ENCODE measurements at regions not wholly inside any gene's neighbourhood (a gene's known extent, or its start where the extent isn't known, plus 50 kb on each side); places are given as distances from the start of the nearest gene placed in this dataset.

DNA sequence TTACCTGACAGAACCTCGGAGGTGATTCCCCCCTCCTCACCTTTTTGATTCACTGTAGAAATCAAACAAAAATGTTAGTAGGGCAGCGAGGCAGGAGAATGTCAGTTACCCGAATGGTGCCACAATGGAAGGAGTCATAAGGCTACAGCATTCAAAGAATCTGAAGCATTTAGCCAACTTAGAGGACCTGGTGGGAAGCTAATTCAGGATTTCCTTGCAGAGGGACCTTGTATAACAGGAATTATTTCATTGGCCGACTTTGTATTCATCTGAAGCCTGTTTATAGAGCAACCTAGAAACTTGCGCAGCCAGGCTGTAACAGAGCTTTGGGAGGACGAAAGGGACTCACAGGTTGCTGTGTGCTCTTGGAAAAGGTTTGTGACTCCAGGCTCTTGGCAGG, 129.1 kb upstream of the MMADHC start:
- Histone ChIP-seq H3K36me3 (ENCODE audit: control insufficient read depth, insufficient read depth, low read length) (no peaks in the 10 kb centered on the region), H3K27me3 (ENCODE audit: control insufficient read depth, insufficient read depth, low read length) (no peaks in the 10 kb centered on the region), H3K4me3 (ENCODE audit: low read depth, low read length) (no peak overlapping the region)
- DNase-seq (ENCODE audit: low read depth) (no peak), FAIRE-seq (no peak)
- TF ChIP-seq, protein P1, sequence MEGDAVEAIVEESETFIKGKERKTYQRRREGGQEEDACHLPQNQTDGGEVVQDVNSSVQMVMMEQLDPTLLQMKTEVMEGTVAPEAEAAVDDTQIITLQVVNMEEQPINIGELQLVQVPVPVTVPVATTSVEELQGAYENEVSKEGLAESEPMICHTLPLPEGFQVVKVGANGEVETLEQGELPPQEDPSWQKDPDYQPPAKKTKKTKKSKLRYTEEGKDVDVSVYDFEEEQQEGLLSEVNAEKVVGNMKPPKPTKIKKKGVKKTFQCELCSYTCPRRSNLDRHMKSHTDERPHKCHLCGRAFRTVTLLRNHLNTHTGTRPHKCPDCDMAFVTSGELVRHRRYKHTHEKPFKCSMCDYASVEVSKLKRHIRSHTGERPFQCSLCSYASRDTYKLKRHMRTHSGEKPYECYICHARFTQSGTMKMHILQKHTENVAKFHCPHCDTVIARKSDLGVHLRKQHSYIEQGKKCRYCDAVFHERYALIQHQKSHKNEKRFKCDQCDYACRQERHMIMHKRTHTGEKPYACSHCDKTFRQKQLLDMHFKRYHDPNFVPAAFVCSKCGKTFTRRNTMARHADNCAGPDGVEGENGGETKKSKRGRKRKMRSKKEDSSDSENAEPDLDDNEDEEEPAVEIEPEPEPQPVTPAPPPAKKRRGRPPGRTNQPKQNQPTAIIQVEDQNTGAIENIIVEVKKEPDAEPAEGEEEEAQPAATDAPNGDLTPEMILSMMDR (IDR thresholded peaks at IDR 0.05; ENCODE audit: insufficient read depth, low read length, severe bottlenecking) = no peak

DNA sequence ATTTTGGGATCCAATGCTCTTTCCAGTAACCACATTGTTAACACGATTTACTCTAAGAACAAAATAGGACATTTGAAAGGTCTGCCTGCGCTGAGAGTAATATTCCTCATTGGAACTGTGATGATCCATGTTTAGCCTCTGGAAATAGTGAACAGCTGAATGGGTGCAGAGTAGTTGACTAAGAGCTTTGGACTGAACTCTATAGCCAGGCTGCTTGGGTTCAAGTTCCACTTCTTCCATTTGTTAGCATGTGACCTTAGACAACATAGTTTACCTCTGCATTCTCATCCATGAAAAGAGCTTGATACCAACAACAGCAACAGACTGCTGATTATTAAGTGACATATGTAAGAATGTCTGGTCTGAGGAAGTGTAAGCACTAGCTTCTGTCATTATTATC, 128.3 kb upstream of the MMADHC start:
- FAIRE-seq = no peak
- H3K36me3 ChIP-seq (ENCODE audit: control insufficient read depth, insufficient read depth, low read length) = no peaks in the 10 kb centered on the region

DNA sequence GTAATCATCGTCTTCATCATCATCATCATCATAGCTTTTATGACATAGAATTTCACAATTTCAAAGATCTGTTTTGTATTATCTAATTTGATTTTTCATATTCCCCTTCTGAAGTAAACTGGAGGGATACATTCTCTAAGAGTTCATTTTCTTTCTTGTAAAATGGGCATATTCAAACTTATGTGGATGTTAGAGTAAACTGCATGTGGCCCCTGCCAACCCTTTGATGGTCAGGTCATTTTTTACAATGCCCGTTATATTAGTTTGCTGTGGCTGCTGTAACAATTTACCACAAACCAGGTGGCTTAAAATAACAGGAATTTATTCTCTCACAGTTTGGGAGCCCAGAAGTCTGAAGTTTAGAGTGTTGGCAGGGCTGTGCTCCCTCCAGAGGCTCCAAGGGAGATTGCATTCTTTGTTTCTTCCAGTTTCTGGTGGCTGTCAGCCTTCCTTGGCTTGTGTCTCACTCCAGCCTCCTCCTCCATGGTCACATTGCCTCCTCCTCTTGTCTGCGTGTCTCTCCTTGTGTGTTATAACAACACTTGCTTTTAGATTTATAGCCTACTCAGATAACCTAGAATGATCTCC, 127.5 kb upstream of the MMADHC start:
- no peaks in the 10 kb centered on the region for H3K36me3 ChIP-seq (ENCODE audit: control insufficient read depth, insufficient read depth, low read length)
- no peak for FAIRE-seq
- TF ChIP-seq, protein P1 (IDR thresholded peaks at IDR 0.05; ENCODE audit: insufficient read depth, low read length, severe bottlenecking) = peak; percentile 74
- no peaks in the 10 kb centered on the region for H3K27me3 ChIP-seq (ENCODE audit: control insufficient read depth, insufficient read depth, low read length)
- H3K4me3 ChIP-seq (ENCODE audit: low read depth, low read length) = no peak overlapping the region
- DNase-seq (ENCODE audit: low read depth) = peak; percentile 44

More for the DNA sequence above, 128.3 kb upstream of the MMADHC start:
- Histone ChIP-seq H3K4me3 (ENCODE audit: low read depth, low read length) (no peak overlapping the region), H3K27me3 (ENCODE audit: control insufficient read depth, insufficient read depth, low read length) (no peaks in the 10 kb centered on the region)
- TF ChIP-seq, protein P1 (IDR thresholded peaks at IDR 0.05; ENCODE audit: insufficient read depth, low read length, severe bottlenecking) = no peak
- no peak for DNase-seq (ENCODE audit: low read depth)

DNA sequence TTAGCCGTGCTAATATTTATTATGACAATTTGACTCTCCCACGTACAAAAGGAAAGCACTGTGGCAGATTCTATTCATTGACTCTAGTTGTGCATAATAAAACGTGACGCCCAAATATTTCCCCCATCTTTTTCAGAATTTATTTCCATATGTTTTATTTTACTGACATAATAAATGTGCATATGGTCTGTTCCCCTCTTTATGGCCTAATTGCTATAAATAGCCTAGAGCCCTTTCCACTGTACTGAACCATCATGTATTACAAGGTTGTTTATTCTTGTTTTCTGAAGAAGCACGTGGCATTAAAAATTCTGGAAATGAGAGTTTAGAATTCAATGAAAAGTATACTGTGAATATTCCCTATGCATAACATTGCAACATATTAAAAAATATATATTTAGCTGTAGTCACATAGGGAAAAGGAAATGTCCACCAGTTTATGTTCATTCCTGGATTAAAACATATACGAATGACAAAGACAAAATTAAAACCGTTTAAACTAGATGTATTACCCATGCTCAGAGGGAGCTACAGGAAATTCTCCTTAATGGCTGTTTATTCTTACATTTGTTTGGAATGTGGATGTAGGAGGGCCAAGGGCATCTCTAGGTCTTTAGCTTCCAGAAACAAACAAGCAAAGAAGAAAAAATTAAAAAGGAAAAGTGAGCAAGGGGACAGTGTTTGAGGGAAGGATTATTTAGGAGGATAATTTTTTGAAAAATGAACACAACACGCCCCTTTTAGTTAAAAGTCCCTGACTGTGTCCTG, 122.1 kb upstream of the MMADHC start:
- no peak for FAIRE-seq
- H3K36me3 ChIP-seq (ENCODE audit: control insufficient read depth, insufficient read depth, low read length) = no peaks in the 10 kb centered on the region

DNA sequence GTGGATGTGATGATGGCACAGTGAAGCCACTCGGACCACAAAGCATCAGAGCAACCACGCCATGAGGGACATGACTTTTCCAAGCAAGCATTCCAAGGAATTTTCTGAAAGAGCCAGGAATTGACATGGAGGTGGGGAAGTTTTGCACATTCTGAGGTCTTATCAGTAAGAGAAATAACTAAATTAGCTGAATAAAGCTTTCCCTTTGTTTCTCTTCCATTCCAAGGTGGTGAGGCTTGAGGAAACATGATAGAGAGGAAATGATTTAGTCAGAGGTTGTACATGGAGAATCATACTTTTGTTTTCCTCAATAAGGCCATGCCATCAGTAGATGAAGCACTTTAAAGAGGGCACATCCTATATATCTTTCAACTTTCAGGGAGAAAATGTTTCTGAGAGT, 115.7 kb upstream of the MMADHC start:
- FAIRE-seq = no peak
- TF ChIP-seq, protein P1 (IDR thresholded peaks at IDR 0.05; ENCODE audit: insufficient read depth, low read length, severe bottlenecking) = no peak

More for the DNA sequence above, 122.1 kb upstream of the MMADHC start:
- TF ChIP-seq, protein P1 (IDR thresholded peaks at IDR 0.05; ENCODE audit: insufficient read depth, low read length, severe bottlenecking) = no peak
- Histone ChIP-seq H3K27me3 (ENCODE audit: control insufficient read depth, insufficient read depth, low read length) (peaks cover 1% of the 10 kb centered on the region), H3K4me3 (ENCODE audit: low read depth, low read length) (no peak overlapping the region)
- no peak for DNase-seq (ENCODE audit: low read depth)

More for the DNA sequence above, 115.7 kb upstream of the MMADHC start:
- no peaks in the 10 kb centered on the region for H3K36me3 ChIP-seq (ENCODE audit: control insufficient read depth, insufficient read depth, low read length)
- H3K4me3 ChIP-seq (ENCODE audit: low read depth, low read length) = no peak overlapping the region
- H3K27me3 ChIP-seq (ENCODE audit: control insufficient read depth, insufficient read depth, low read length) = no peaks in the 10 kb centered on the region
- DNase-seq (ENCODE audit: low read depth) = peak; percentile 40

Measured in bronchial epithelial cell (primary cell).